CD4-positive, alpha-beta T cell treated with Interleukin-15 for 4 hours (primary cell): ENCODE measurements at regions not wholly inside any gene's neighbourhood (a gene's known extent, or its start where the extent isn't known, plus 50 kb on each side); places are given as distances from the start of the nearest gene placed in this dataset.

Experiments
- DNase-seq: peaks from one replicate; pipeline ENCODE4 v3.0.0-alpha.2; 2020; ENCODE audit warnings: low spot score

GRCh38 chr2:100660851-100661584 lies 98.2 kb downstream of the PDCL3 start:
- no peak for DNase-seq

- no peak for DNase-seq
Observed at GRCh38 chr2:100662866-100663265, 100.1 kb downstream of the PDCL3 start.

- DNase-seq = no peak
Observed at GRCh38 chr2:100664021-100664755, 101.4 kb downstream of the PDCL3 start.

- no peak for DNase-seq
Observed at GRCh38 chr2:100664756-100665101, 101.9 kb downstream of the PDCL3 start.

- no peak for DNase-seq
Observed at GRCh38 chr2:100666996-100667395, 104.2 kb downstream of the PDCL3 start.

GRCh38 chr2:100667801-100668200 lies 105.0 kb downstream of the PDCL3 start:
- DNase-seq = no peak

- no peak for DNase-seq
Observed at GRCh38 chr2:100670232-100670631, 107.4 kb downstream of the PDCL3 start.

- no peak for DNase-seq
Observed at GRCh38 chr2:100673115-100673514, 110.3 kb downstream of the PDCL3 start.

- DNase-seq = no peak
Observed at GRCh38 chr2:100673691-100674485, 111.1 kb downstream of the PDCL3 start.

GRCh38 chr2:100674666-100675065 lies 111.9 kb downstream of the PDCL3 start:
- no peak for DNase-seq

GRCh38 chr2:100675373-100675772 lies 112.6 kb downstream of the PDCL3 start:
- no peak for DNase-seq

GRCh38 chr2:100675855-100676254 lies 113.1 kb downstream of the PDCL3 start:
- DNase-seq = no peak

GRCh38 chr2:100676346-100676745 lies 113.6 kb downstream of the PDCL3 start:
- no peak for DNase-seq

- DNase-seq = no peak
Observed at GRCh38 chr2:100677611-100678185, 114.9 kb downstream of the PDCL3 start.

- no peak for DNase-seq
Observed at GRCh38 chr2:100679211-100679610, 116.4 kb downstream of the PDCL3 start.

- DNase-seq = no peak
Observed at GRCh38 chr2:100682536-100682935, 119.7 kb downstream of the PDCL3 start.

GRCh38 chr2:100683231-100683630 lies 120.4 kb downstream of the PDCL3 start:
- no peak for DNase-seq

GRCh38 chr2:100691846-100692245 lies 128.1 kb upstream of the NPAS2 start:
- no peak for DNase-seq

GRCh38 chr2:100692381-100692780 lies 127.6 kb upstream of the NPAS2 start:
- DNase-seq = no peak

- no peak for DNase-seq
Observed at GRCh38 chr2:100692906-100693305, 127.0 kb upstream of the NPAS2 start.

GRCh38 chr2:100699131-100699530 lies 120.8 kb upstream of the NPAS2 start:
- DNase-seq = no peak

- no peak for DNase-seq
Observed at GRCh38 chr2:100702438-100703109, 117.4 kb upstream of the NPAS2 start.
